ENCODE measurements at regions not wholly inside any gene's neighbourhood (a gene's known extent, or its start where the extent isn't known, plus 50 kb on each side); places are given as distances from the start of the nearest gene placed in this dataset.

GRCh38 chr11:15318814-15319213, 204.1 kb downstream of the INSC start:
- 81% methylated on average over 9 of the region's 9 CpGs for WGBS (ENCODE audit: insufficient coverage, low coverage, low lambda C conversion rate, missing lambda C conversion rate)
- no peak overlapping the region for H3K4me3 ChIP-seq
- ATAC-seq (no peak), DNase-seq (no peak)
- intact Hi-C loops (cut with DNase I) = no loop called here
- TF ChIP-seq CTCF (IDR thresholded peaks at IDR 0.05) (no peak), POLR2A (IDR thresholded peaks at IDR 0.05) (no peak)
- H3K27ac ChIP-seq = no peak overlapping the region
- H3K9me3 ChIP-seq = no peaks in the 10 kb centered on the region
- H3K36me3 ChIP-seq = no peaks in the 10 kb centered on the region
- H3K4me1 ChIP-seq = no peaks in the 10 kb centered on the region
- no peaks in the 10 kb centered on the region for H3K27me3 ChIP-seq

GRCh38 chr11:15326520-15326919, 211.8 kb downstream of the INSC start:
- no peak for DNase-seq
- no peak for TF ChIP-seq POLR2A (IDR thresholded peaks at IDR 0.05)
- TF ChIP-seq CTCF (IDR thresholded peaks at IDR 0.05) = no peak
- WGBS (ENCODE audit: insufficient coverage, low coverage, low lambda C conversion rate, missing lambda C conversion rate) = 81% methylated on average over 2 of the region's 2 CpGs
- intact Hi-C loops (cut with DNase I) = loop anchor here in 1 of 2 donors (10.0 kb wide), 1 partner anchor 318 kb away; no protein-coding TSS in a partner anchor
- Histone ChIP-seq H3K27ac (no peak overlapping the region), H3K36me3 (no peaks in the 10 kb centered on the region), H3K27me3 (no peaks in the 10 kb centered on the region), H3K4me3 (no peak overlapping the region), H3K4me1 (no peaks in the 10 kb centered on the region), H3K9me3 (no peaks in the 10 kb centered on the region)
- ATAC-seq = peak in 1 of 4 donors; percentile 74

DNA sequence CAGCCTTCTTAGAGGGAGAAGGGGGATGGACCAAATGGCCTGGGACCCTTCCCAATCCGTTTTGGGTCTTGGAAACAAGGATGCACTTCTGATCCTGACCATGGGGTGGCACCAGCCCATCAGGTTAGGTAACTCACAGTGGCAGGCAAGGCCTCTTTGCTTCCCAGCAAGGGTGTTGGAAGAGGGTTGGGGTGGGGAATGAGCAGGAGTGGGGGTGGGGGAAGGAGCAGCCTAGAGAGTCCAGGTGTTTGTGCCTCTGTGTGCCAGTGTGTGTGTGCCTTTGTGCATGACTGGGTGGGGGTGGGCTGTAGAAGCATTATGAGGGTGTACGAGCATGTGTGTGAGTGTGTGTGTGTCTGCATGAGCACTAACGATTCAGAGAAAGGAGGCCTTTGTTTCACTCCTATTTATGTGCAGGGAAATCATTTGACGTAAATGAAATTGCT, 213.1 kb downstream of the INSC start:
- 55% methylated on average over 4 of the region's 4 CpGs for WGBS (ENCODE audit: insufficient coverage, low coverage, low lambda C conversion rate, missing lambda C conversion rate)
- H3K36me3 ChIP-seq = no peaks in the 10 kb centered on the region
- H3K4me3 ChIP-seq = no peak overlapping the region
- DNase-seq = peak; percentile 57 to 67 (median 66)
- H3K27ac ChIP-seq = no peak overlapping the region
- intact Hi-C loops (cut with DNase I) = loop anchor here in 1 of 2 donors (10.0 kb wide), 1 partner anchor 317 kb away; no protein-coding TSS in a partner anchor
- ATAC-seq = peak; percentile 93 to 96 (median 93)
- H3K9me3 ChIP-seq = no peaks in the 10 kb centered on the region
- H3K4me1 ChIP-seq = no peaks in the 10 kb centered on the region
- no peaks in the 10 kb centered on the region for H3K27me3 ChIP-seq
- TF ChIP-seq POLR2A (IDR thresholded peaks at IDR 0.05) = no peak
- TF ChIP-seq CTCF (IDR thresholded peaks at IDR 0.05) = peak; percentile 66 to 81 (median 70)

DNA sequence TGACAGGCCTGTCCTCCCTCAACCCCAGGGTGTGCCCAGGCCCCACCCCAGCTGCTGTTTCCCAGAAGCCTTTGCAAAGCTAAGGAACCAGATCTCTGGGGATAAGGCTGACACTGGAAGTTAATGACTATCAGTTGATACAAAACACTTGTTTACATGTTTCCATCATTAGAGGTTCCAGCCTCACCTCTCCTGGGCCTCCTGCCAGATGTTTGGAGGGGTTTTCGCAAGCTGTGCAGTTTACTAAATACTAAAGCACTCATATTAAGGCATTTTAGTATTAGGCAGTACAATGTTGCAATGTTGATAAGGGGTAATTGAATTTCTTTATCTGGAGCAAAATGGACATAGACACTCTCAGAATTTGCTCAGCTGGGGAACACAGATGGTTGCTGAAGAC, 218.7 kb downstream of the INSC start:
- H3K9me3 ChIP-seq = no peaks in the 10 kb centered on the region
- ATAC-seq (peak in 1 of 4 donors; percentile 45), DNase-seq (peak in 1 of 3 donors; percentile 24)
- TF ChIP-seq CTCF (IDR thresholded peaks at IDR 0.05) = no peak
- no peak for TF ChIP-seq POLR2A (IDR thresholded peaks at IDR 0.05)
- intact Hi-C loops (cut with DNase I) = no loop called here
- no peak overlapping the region for H3K27ac ChIP-seq
- H3K27me3 ChIP-seq = no peaks in the 10 kb centered on the region
- no peaks in the 10 kb centered on the region for H3K36me3 ChIP-seq
- no peaks in the 10 kb centered on the region for H3K4me1 ChIP-seq
- 11% methylated on average over 1 of the region's 1 CpG for WGBS (ENCODE audit: insufficient coverage, low coverage, low lambda C conversion rate, missing lambda C conversion rate)
- H3K4me3 ChIP-seq = no peak overlapping the region

- no peak overlapping the region for H3K27ac ChIP-seq
- ATAC-seq (no peak), DNase-seq (no peak)
- H3K4me1 ChIP-seq = no peaks in the 10 kb centered on the region
- TF ChIP-seq CTCF (IDR thresholded peaks at IDR 0.05) = no peak
- TF ChIP-seq POLR2A (IDR thresholded peaks at IDR 0.05) = no peak
- no peaks in the 10 kb centered on the region for H3K36me3 ChIP-seq
- H3K27me3 ChIP-seq = no peaks in the 10 kb centered on the region
- WGBS (ENCODE audit: insufficient coverage, low coverage, low lambda C conversion rate, missing lambda C conversion rate) = 55% methylated on average over 3 of the region's 3 CpGs
- no peaks in the 10 kb centered on the region for H3K9me3 ChIP-seq
- H3K4me3 ChIP-seq = no peak overlapping the region
- intact Hi-C loops (cut with DNase I) = no loop called here
These were observed 220.0 kb downstream of the INSC start for GRCh38 chr11:15334766-15335165.

All from right lobe of liver (tissue), 6 donors.